Stimulated activated CD8-positive, alpha-beta memory T cell treated with anti-CD3 and anti-CD28 coated beads, Interleukin-4, amount 100 ng/mL, for 24 hours (primary cell): ENCODE measurements at regions not wholly inside any gene's neighbourhood (a gene's known extent, or its start where the extent isn't known, plus 50 kb on each side); places are given as distances from the start of the nearest gene placed in this dataset.

ENCODE experiments used
- DNase-seq: peaks from one replicate; pipeline ENCODE4 v3.0.0-alpha.2; 2020; ENCODE audit warnings: low read depth

- no peak for DNase-seq
Observed at GRCh38 chr14:71712478-71712877, 219.8 kb upstream of the RGS6 start.

GRCh38 chr14:71713016-71713415 lies 219.2 kb upstream of the RGS6 start:
- DNase-seq, result no peak

DNA sequence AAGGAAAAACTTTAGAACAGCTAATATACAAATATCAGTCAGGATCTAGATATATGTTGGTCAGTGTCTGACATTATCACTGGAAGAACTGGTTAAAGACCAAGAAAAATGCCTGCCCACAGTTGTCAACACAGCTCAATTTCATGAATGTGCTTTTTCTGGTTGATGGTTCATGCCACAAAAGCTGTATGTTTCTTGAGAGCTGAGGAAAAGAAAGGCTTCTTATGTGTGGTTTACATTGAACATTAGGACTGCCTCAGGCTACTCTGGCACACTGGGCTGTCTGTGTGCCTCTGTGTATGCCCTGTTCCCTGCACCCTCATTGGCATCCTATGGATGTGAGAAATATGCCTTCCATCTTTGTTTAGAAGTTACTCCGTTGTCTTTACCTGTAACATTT lies 218.8 kb upstream of the RGS6 start:
- DNase-seq, result no peak

- no peak for DNase-seq
Observed at GRCh38 chr14:71714225-71714624, 218.0 kb upstream of the RGS6 start.

- DNase-seq, result no peak
Observed at GRCh38 chr14:71716041-71716772, 216.0 kb upstream of the RGS6 start.

- DNase-seq, result no peak
Observed at GRCh38 chr14:71720978-71721624, 211.1 kb upstream of the RGS6 start.

- no peak for DNase-seq
Observed at GRCh38 chr14:71721791-71722190, 210.4 kb upstream of the RGS6 start.

- DNase-seq, result no peak
Observed at GRCh38 chr14:71722885-71723284, 209.3 kb upstream of the RGS6 start.

- DNase-seq, result no peak
Observed at GRCh38 chr14:71725922-71726579, 206.2 kb upstream of the RGS6 start.

DNA sequence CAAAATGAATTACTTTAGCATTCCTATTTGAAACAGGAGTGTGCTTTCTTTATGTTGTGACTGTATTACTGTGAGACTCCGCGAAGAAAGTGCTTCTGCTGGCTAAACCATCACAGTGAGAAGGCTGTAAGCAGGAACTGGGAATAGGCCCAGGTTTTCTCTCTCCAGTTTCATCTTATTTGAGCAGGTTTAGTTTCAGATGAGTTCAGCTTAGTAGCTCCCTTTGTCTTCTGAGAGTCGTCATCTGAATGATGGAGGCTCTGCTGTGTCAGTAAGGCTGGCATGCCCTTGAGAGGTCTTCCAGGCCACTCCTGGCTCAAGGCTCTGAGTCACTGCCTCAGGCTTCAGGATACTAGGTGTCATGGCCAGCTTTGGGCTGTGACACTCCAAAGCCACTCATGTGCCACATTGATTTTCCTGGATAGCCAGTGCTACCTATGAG lies 205.6 kb upstream of the RGS6 start:
- no peak for DNase-seq

GRCh38 chr14:71728386-71728785 lies 203.8 kb upstream of the RGS6 start:
- DNase-seq, result no peak

DNA sequence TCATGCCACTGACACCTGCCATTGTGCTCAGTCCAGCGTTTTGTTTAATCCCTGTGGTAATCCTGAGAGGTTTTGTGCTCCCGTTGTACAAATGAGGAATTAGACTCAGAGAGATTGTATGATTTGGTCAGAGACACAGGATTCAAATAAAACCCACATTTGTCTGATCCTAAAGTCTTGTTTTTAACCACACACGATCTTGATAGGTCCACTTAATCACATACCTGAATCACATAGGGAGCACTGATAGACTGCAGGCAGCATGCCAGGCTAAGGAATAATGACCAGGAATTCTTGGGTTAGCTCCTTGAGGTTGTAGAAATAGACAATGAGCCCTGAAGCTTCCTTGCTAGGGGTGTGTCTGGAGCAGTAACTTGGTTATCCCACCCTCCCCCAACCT lies 202.6 kb upstream of the RGS6 start:
- DNase-seq, result no peak

- no peak for DNase-seq
Observed at GRCh38 chr14:71730471-71730870, 201.8 kb upstream of the RGS6 start.

DNA sequence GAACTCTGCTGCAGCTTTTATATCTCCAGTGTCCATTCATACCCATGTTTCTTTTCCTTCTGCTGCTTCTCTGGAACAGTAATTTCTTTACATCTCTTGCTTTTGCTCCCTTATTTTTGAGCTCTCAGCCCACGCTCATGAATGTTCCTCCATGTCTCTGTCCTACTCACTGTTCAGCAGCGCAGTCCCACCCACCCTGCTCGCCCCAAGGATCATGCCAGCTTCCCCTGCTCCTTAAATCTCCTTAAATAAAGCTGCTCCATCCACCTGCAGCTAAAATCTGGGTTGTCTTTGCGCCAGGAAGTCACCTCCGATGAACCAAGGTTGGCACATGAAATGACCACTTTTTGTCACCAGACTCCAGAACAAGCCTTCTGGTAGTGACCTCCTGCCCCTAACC lies 201.1 kb upstream of the RGS6 start:
- DNase-seq, result no peak

GRCh38 chr14:71733210-71733883 lies 198.9 kb upstream of the RGS6 start:
- no peak for DNase-seq

GRCh38 chr14:71734076-71734475 lies 198.2 kb upstream of the RGS6 start:
- no peak for DNase-seq

DNA sequence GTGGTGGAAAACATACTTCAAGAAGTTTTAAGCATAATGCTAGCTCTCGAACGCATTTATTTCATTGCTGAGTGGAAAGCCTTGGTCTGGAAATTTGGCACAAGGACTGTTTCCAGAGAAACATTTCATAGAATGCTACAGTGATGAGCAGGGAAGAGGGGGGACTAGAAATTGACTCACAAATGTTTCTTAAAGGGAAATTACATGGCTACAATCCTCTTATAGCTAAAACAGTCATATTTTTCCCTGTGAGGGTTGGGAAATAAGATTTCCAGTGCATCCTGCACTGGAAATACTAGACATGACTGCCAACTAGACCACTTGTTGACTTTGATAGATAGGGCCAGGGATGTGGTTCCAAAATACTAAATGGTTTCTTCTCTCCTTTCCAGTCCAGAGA lies 197.3 kb upstream of the RGS6 start:
- no peak for DNase-seq

DNA sequence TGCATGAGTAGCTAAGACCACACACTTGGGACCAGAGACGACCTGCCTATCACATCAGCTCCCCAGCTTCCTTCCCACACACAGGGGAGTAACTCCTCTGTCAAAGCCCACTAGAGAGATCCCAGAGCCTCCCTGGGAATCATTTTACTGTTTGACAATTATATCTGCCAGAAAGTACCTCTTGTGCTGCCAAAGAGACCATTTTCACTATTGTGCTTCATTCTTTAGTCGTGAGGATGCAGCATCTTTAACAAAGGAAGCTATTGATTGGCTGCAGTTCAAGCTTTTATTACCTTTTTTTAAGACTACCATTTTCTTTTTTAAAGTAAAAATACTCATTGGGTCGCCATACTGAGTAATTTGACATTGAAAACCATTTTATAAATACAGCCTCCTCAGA lies 194.5 kb upstream of the RGS6 start:
- DNase-seq, result no peak

DNA sequence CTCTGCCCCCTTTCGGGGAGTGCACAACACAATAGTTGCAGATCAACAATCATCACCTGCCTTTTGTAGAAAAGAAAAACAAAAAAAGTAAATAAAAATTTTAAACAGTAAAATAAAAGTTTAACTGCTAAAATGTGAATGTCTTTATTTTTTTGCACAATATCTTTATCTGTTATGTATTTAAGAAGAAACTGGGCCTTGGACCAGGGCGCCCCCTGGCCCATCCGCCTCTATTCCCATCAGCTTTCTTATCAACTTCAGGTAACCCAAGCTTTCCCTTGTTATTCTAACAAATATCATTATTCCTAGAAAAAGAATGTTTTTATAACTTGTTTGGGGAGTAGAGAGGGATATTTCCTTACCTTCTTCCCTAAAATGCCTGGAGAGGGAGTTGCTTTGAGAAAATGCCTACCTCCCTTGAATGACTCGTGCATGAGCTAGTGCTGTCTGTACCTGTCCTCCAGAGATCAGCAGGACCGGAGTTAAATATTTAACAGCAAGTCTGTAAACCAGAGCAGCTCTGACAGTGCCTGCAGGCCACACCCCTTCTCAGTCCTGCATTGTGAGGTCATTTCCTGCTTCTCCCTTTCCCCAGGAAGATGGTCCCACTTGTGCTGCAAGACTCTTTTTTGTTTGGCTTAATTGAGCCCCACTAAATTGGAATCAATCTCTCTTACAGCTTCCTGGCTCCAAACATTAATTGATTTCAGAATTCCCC lies 192.8 kb upstream of the RGS6 start:
- DNase-seq, result no peak

GRCh38 chr14:71741241-71741640 lies 191.0 kb upstream of the RGS6 start:
- DNase-seq, result no peak

GRCh38 chr14:71742485-71742884 lies 189.7 kb upstream of the RGS6 start:
- DNase-seq, result no peak

GRCh38 chr14:71745072-71745471 lies 187.2 kb upstream of the RGS6 start:
- no peak for DNase-seq
